ENCODE measurements at regions not wholly inside any gene's neighbourhood (a gene's known extent, or its start where the extent isn't known, plus 50 kb on each side); places are given as distances from the start of the nearest gene placed in this dataset.

- no peak overlapping the region for H3K4me2 ChIP-seq
- no peak overlapping the region for H3K4me3 Mint-ChIP-seq
Observed at GRCh38 chr5:145221416-145221815, 613.7 kb downstream of the PRELID2 start.

GRCh38 chr5:145220481-145220880 lies 614.7 kb downstream of the PRELID2 start:
- Histone ChIP-seq H3K79me2 (replicated peaks; ENCODE audit: insufficient read depth) (no peaks in the 10 kb centered on the region), H4K20me1 (replicated peaks; ENCODE audit: insufficient read depth) (no peaks in the 10 kb centered on the region), H3K27ac (ENCODE audit: low read depth) (no peak overlapping the region), H3K36me3 (ENCODE audit: insufficient read depth) (no peaks in the 10 kb centered on the region), H3K27me3 (ENCODE audit: insufficient read depth) (no peaks in the 10 kb centered on the region), H3K4me1 (ENCODE audit: insufficient read depth) (no peaks in the 10 kb centered on the region), H3K9me2 (ENCODE audit: insufficient read depth) (no peaks in the 10 kb centered on the region), H3F3A (replicated peaks; ENCODE audit: low read depth) (no peaks in the 10 kb centered on the region), H3K4me2 (no peak overlapping the region), H3K4me3 (no peak overlapping the region), H2AFZ (no peak overlapping the region)
- no peaks in the 10 kb centered on the region for H3K27me3 Mint-ChIP-seq (ENCODE audit: insufficient read depth, low read depth, poor library complexity)
- DNase-seq (ENCODE audit: low spot score) (no peak), ATAC-seq (no peak)
- H3K4me1 Mint-ChIP-seq = no peaks in the 10 kb centered on the region
- H3K27ac Mint-ChIP-seq = no peak overlapping the region
- H3K4me3 Mint-ChIP-seq = no peak overlapping the region
- H3K36me3 Mint-ChIP-seq (ENCODE audit: low read depth) = peaks cover 1% of the 10 kb centered on the region; the same call in 2 of the 3 replicates
- peaks cover 1% of the 10 kb centered on the region; the same call in 1 of the 3 replicates for H3K9me3 Mint-ChIP-seq
- TF ChIP-seq ZNF331 (CRISPR knock-in tag; IDR thresholded peaks at IDR 0.05; ENCODE audit: low read depth) (no peak), REST (IDR thresholded peaks at IDR 0.05; ENCODE audit: unreplicated experiment) (no peak), POLR2AphosphoS5 (IDR thresholded peaks at IDR 0.05; ENCODE audit: low read depth) (no peak), ZNF114 (CRISPR knock-in tag; IDR thresholded peaks at IDR 0.05) (no peak), STAT1 (IDR thresholded peaks at IDR 0.05; ENCODE audit: unreplicated experiment) (no peak), NANOG (IDR thresholded peaks at IDR 0.05; ENCODE audit: borderline replicate concordance) (no peak), ZNF462 (CRISPR knock-in tag; IDR thresholded peaks at IDR 0.05) (no peak), EZH2phosphoT487 (IDR thresholded peaks at IDR 0.05; ENCODE audit: unreplicated experiment) (no peak), ETS1 (IDR thresholded peaks at IDR 0.05) (no peak), CREB1 (CRISPR knock-in tag; IDR thresholded peaks at IDR 0.05; ENCODE audit: low read depth) (no peak), EZH2 (IDR thresholded peaks at IDR 0.05; ENCODE audit: low read depth, unreplicated experiment) (no peak), JUNB (IDR thresholded peaks at IDR 0.05; ENCODE audit: unreplicated experiment) (no peak)

More at GRCh38 chr5:145221416-145221815, 613.7 kb downstream of the PRELID2 start:
- no peaks in the 10 kb centered on the region for H4K20me1 ChIP-seq (replicated peaks; ENCODE audit: insufficient read depth)
- H3K27ac ChIP-seq (ENCODE audit: low read depth) = no peak overlapping the region
- no peaks in the 10 kb centered on the region for H3K79me2 ChIP-seq (replicated peaks; ENCODE audit: insufficient read depth)
- TF ChIP-seq ZNF114 (CRISPR knock-in tag; IDR thresholded peaks at IDR 0.05) = no peak
- H3K9me2 ChIP-seq (ENCODE audit: insufficient read depth) = no peaks in the 10 kb centered on the region
- Mint-ChIP-seq H3K27ac (no peak overlapping the region), H3K4me1 (no peaks in the 10 kb centered on the region), H3K9me3 (no peaks in the 10 kb centered on the region), H3K36me3 (ENCODE audit: low read depth) (no peaks in the 10 kb centered on the region), H3K27me3 (ENCODE audit: insufficient read depth, low read depth, poor library complexity) (no peaks in the 10 kb centered on the region)
- no peak overlapping the region for H2AFZ ChIP-seq
- H3K4me3 ChIP-seq = no peak overlapping the region
- H3F3A ChIP-seq (replicated peaks; ENCODE audit: low read depth) = no peaks in the 10 kb centered on the region
- no peaks in the 10 kb centered on the region for H3K27me3 ChIP-seq (ENCODE audit: insufficient read depth)
- DNase-seq (ENCODE audit: low spot score) = no peak
- no peak for ATAC-seq
- no peaks in the 10 kb centered on the region for H3K4me1 ChIP-seq (ENCODE audit: insufficient read depth)
- no peaks in the 10 kb centered on the region for H3K36me3 ChIP-seq (ENCODE audit: insufficient read depth)

All from GM23338 (cell line).